Loucy (cell line): ENCODE measurements at regions not wholly inside any gene's neighbourhood (a gene's known extent, or its start where the extent isn't known, plus 50 kb on each side); places are given as distances from the start of the nearest gene placed in this dataset.

ENCODE experiments used
- H2AFZ ChIP-seq: fragments of 200-600 bp; sonication (generic); 2 replicates; pipeline ENCODE4 v1.6.0; 2016; ENCODE audit warnings: antibody characterized with exemption, mild to moderate bottlenecking, low read length, moderate library complexity
- H3F3A ChIP-seq: fragments of 200-600 bp; 2 replicates; pipeline ENCODE4 v1.6.0; 2016; ENCODE audit warnings: antibody characterized with exemption, low read depth, mild to moderate bottlenecking
- H3K27me3 ChIP-seq: fragments of 200-600 bp; sonication (generic); 2 replicates; pipeline ENCODE4 v1.6.1; 2014; ENCODE audit warnings: low read length, mild to moderate bottlenecking; ENCODE audit not compliant: insufficient read depth, poor library complexity, severe bottlenecking
- H3K36me3 ChIP-seq: fragments of 200-600 bp; sonication (generic); 2 replicates; pipeline ENCODE4 v1.6.1; 2016; ENCODE audit warnings: low read length; ENCODE audit not compliant: insufficient read depth
- H3K4me1 ChIP-seq: fragments of 200-600 bp; sonication (generic); 2 replicates; pipeline ENCODE4 v1.5.1; 2014; ENCODE audit warnings: low read length, mild to moderate bottlenecking; ENCODE audit not compliant: insufficient read depth, poor library complexity, severe bottlenecking
- H3K4me2 ChIP-seq: fragments of 200-600 bp; sonication (generic); 2 replicates; pipeline ENCODE4 v1.6.0; 2014; ENCODE audit warnings: antibody characterized with exemption, low read length, low read depth, mild to moderate bottlenecking; ENCODE audit not compliant: poor library complexity, severe bottlenecking
- H3K4me3 ChIP-seq: fragments of 200-600 bp; sonication (generic); 2 replicates; pipeline ENCODE4 v1.5.1; 2014; ENCODE audit warnings: low read length, mild to moderate bottlenecking, mixed read lengths; ENCODE audit not compliant: poor library complexity, severe bottlenecking
- H3K79me2 ChIP-seq: fragments of 200-600 bp; sonication (generic); 2 replicates; pipeline ENCODE4 v1.6.1; 2014; ENCODE audit warnings: low read length; ENCODE audit not compliant: insufficient read depth
- H3K9ac ChIP-seq: fragments of 200-600 bp; sonication (generic); 2 replicates; pipeline ENCODE4 v1.6.0; 2014; ENCODE audit warnings: mild to moderate bottlenecking, low read depth, low read length, moderate library complexity; ENCODE audit not compliant: poor library complexity, severe bottlenecking
- H3K9me2 ChIP-seq: fragments of 200-600 bp; sonication (generic); replicated peaks from 2 replicates; pipeline ENCODE4 v1.6.1; 2016; ENCODE audit warnings: low read depth, low read length, mixed read lengths
- H3K9me3 ChIP-seq: fragments of 200-600 bp; sonication (generic); 2 replicates; pipeline ENCODE4 v1.6.1; 2014; ENCODE audit warnings: mild to moderate bottlenecking, antibody characterized with exemption, low read length, low read depth; ENCODE audit not compliant: insufficient read depth
- H4K20me1 ChIP-seq: fragments of 200-600 bp; sonication (generic); 2 replicates; pipeline ENCODE4 v1.6.0; 2014; ENCODE audit warnings: antibody characterized with exemption, low read length, mild to moderate bottlenecking; ENCODE audit not compliant: insufficient read depth, poor library complexity, severe bottlenecking
- CTCF ChIP-seq: fragments of 200-600 bp; sonication (generic); conservative IDR thresholded peaks from 2 replicates; pipeline ENCODE4 v1.5.1; 2014; ENCODE audit warnings: mild to moderate bottlenecking, antibody characterized with exemption, low read length
- EZH2phosphoT487 ChIP-seq: fragments of 200-600 bp; IDR thresholded peaks from 2 replicates; pipeline ENCODE4 v1.6.1; 2018; ENCODE audit warnings: antibody characterized with exemption, mild to moderate bottlenecking, moderate library complexity, borderline replicate concordance

DNA sequence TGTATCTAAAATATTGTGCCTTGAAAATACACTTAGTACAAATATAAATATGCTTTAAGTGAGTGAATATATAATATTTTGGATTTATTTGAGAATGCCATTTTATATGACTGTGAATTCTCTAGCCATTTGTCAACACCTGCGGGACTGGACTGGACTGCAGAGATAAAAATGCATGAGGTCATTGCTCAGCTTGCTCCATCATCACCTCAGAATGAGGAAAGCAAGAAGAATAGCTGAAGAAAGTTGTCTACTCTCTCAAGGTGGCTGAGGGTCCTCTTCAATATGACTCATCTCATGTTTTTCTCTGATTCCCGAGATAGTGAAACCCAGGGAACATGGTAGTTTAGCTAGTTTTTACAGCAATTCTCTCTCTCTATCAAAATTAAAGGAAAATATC, 732.5 kb upstream of the AGA start:
- no peak overlapping the region for H3K4me3 ChIP-seq
- H3K4me1 ChIP-seq, result no peaks in the 10 kb centered on the region
- no peak overlapping the region for H3K9ac ChIP-seq
- H4K20me1 ChIP-seq, result no peaks in the 10 kb centered on the region
- H3K79me2 ChIP-seq, result no peaks in the 10 kb centered on the region
- H3F3A ChIP-seq, result no peaks in the 10 kb centered on the region
- no peak overlapping the region for H2AFZ ChIP-seq
- no peaks in the 10 kb centered on the region for H3K36me3 ChIP-seq
- no peaks in the 10 kb centered on the region for H3K9me3 ChIP-seq
- H3K27me3 ChIP-seq, result no peaks in the 10 kb centered on the region
- H3K4me2 ChIP-seq, result no peak overlapping the region
- TF ChIP-seq EZH2phosphoT487 (no peak), CTCF (no peak)
- no peaks in the 10 kb centered on the region for H3K9me2 ChIP-seq

DNA sequence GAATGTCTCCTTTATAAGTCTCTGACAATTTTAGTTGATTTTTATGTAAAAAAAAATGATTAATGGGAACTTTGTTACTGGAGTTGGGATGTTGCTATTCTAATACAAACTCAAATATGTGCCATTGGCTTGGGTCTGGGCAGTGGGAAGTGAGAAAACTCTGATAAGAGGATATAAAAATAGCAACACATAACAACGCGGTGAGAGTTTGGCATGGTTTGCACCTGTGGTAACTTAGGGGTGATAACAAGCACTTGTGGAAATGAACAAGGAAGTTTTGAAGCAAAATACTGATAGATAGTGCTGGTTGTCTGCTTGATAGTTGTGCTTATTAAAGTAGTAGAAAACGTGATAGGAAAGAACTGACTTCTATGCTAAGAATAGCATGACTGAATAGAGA, 743.3 kb upstream of the AGA start:
- TF ChIP-seq CTCF (no peak), EZH2phosphoT487 (no peak)
- Histone ChIP-seq H3K4me2 (no peak overlapping the region), H3K4me3 (no peak overlapping the region)

GRCh38 chr4:178192611-178193010, 750.4 kb upstream of the AGA start:
- Histone ChIP-seq H3F3A (no peaks in the 10 kb centered on the region), H3K9me2 (no peaks in the 10 kb centered on the region), H4K20me1 (no peaks in the 10 kb centered on the region), H3K4me2 (no peak overlapping the region), H3K4me1 (no peaks in the 10 kb centered on the region), H3K36me3 (no peaks in the 10 kb centered on the region), H3K27me3 (no peaks in the 10 kb centered on the region), H3K4me3 (no peak overlapping the region), H3K9ac (no peak overlapping the region), H3K9me3 (no peaks in the 10 kb centered on the region), H2AFZ (no peak overlapping the region), H3K79me2 (no peaks in the 10 kb centered on the region)
- TF ChIP-seq CTCF (no peak), EZH2phosphoT487 (no peak)

More for the DNA sequence above, 743.3 kb upstream of the AGA start:
- Histone ChIP-seq H3K9ac (no peak overlapping the region), H3F3A (no peaks in the 10 kb centered on the region), H3K27me3 (no peaks in the 10 kb centered on the region), H4K20me1 (no peaks in the 10 kb centered on the region), H3K4me1 (no peaks in the 10 kb centered on the region), H3K36me3 (no peaks in the 10 kb centered on the region), H3K79me2 (no peaks in the 10 kb centered on the region), H3K9me3 (no peaks in the 10 kb centered on the region), H2AFZ (no peak overlapping the region), H3K9me2 (no peaks in the 10 kb centered on the region)
